Hepatocyte (in vitro differentiated cells): ENCODE measurements at regions not wholly inside any gene's neighbourhood (a gene's known extent, or its start where the extent isn't known, plus 50 kb on each side); places are given as distances from the start of the nearest gene placed in this dataset.

Experiments used
- CTCF ChIP-seq: fragments of 200-600 bp; sonication (generic); IDR thresholded peaks from 2 replicates; pipeline ENCODE4 v1.5.1; 2016; ENCODE audit warnings: antibody characterized with exemption, mild to moderate bottlenecking; ENCODE audit not compliant: poor library complexity
- EZH2 ChIP-seq: fragments of 200-600 bp; sonication (generic); IDR thresholded peaks from 2 replicates; pipeline ENCODE4 v1.6.1; 2016; ENCODE audit warnings: antibody characterized with exemption, mild to moderate bottlenecking, borderline replicate concordance
- EZH2phosphoT487 ChIP-seq: fragments of 200-600 bp; sonication (generic); IDR thresholded peaks from one replicate; pipeline ENCODE4 v1.6.1; 2018; ENCODE audit warnings: antibody characterized with exemption, mild to moderate bottlenecking, low read depth, moderate library complexity; ENCODE audit not compliant: unreplicated experiment, severe bottlenecking

- TF ChIP-seq CTCF (no peak), EZH2phosphoT487 (no peak), EZH2 (no peak)
Measured at GRCh38 chr14:34234258-34234657, 227.8 kb downstream of the SPTSSA start.
